GM18508 (cell line): ENCODE measurements at regions not wholly inside any gene's neighbourhood (a gene's known extent, or its start where the extent isn't known, plus 50 kb on each side); places are given as distances from the start of the nearest gene placed in this dataset.

ENCODE experiments used
- ATAC-seq: cut with Tn5 transposase; IDR thresholded peaks from one replicate; pipeline ENCODE4 v1.9.1; 2021; ENCODE audit warnings: moderate number of reproducible peaks; ENCODE audit not compliant: insufficient read depth, unreplicated experiment

- no peak for ATAC-seq
Observed at GRCh38 chr21:26784974-26785373, 60.2 kb downstream of the ADAMTS1 start.

- ATAC-seq, result no peak
Observed at GRCh38 chr21:26783466-26784195, 61.6 kb downstream of the ADAMTS1 start.

GRCh38 chr21:26782747-26783146, 62.5 kb downstream of the ADAMTS1 start:
- ATAC-seq, result no peak

- no peak for ATAC-seq
Observed at GRCh38 chr21:26782331-26782730, 62.9 kb downstream of the ADAMTS1 start.

DNA sequence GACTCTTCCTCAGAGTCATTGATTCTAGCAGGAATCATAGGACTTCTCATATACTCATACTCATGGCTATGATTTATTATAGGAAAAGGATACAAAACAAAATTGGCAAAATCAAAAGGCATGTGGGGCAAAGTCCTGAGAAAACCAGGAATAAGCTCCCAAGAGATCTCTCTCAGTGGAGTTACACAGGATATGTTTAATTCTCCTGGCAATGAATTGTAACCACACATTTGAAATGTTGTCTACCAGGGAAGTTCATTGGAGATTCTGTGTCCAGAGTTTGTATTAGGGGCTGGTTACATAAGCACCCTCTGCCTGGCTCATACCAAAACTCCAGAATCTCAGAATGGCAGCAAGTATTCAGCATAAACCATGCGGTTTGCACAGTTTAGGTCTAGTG, 63.9 kb downstream of the ADAMTS1 start:
- ATAC-seq, result no peak

DNA sequence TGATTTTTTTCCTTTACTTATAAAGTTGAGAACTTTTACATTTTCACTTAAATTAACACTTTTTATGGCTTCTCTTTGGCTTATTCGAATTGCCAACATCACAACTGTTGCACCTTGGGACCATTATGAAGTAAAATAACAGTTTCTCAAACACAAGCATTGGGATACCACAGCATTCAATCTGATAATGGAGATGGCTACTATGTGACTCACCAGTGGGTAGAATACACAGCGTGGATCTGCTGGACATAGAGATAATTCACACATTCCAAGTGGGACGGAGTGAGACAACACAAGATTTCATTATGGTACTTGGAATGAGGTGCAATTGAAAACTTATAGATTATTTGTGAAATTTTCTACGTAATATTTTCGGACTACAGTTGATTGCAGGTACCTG, 68.0 kb downstream of the ADAMTS1 start:
- ATAC-seq, result no peak

GRCh38 chr21:26776310-26777021, 68.7 kb downstream of the ADAMTS1 start:
- ATAC-seq, result no peak

- no peak for ATAC-seq
Observed at GRCh38 chr21:26773058-26773457, 72.2 kb downstream of the ADAMTS1 start.

DNA sequence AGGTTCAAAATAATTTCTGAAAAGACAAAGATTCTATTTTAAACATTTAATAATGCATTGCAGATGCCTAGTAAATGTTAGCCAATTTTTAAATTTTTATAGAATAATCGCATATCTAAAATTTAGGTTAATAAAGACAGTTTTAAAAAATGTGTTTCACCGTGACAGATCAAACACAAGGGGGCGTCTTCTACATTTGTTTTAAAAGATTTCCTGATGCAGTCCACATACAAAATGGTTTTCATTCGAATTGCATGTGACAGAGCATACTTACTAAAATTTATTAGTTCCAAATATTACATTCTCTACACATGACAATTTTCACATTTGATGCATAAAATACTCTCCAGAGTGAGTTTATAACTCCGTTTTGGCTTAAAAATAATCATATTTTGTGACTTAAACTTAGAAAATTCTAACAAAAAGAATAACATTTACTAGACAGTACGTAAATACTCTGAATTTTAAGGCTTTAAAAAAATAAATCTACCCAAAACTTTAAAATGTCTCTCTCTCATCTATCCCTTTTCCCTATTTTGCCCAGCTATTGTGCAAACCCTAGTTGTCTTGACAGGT, 75.5 kb downstream of the ADAMTS1 start:
- no peak for ATAC-seq

DNA sequence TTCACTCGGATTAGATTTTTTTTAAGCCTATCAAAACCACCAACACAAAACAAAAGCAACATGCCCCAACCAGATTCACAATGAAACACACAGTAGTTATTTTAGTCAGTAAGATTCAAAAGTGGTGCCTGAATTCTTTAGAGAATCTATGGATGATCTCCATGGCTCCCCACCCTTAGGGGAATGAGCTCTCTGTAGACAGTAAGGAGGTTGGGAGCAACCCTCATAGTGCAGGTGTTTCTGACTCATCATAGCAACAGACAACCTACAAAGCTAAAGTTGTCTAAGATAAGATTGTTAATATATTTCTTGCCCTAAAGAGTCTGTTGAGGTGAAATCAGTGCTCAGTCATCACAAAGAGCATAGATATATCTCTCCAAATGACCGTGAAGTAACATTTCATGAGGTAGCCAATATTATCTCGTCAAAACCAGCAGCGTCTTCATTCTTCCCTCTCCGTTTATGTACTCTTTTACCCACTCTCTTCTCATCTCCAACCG, 78.3 kb downstream of the ADAMTS1 start:
- ATAC-seq, result no peak

GRCh38 chr21:26761174-26761915, 83.9 kb downstream of the ADAMTS1 start:
- ATAC-seq, result no peak

DNA sequence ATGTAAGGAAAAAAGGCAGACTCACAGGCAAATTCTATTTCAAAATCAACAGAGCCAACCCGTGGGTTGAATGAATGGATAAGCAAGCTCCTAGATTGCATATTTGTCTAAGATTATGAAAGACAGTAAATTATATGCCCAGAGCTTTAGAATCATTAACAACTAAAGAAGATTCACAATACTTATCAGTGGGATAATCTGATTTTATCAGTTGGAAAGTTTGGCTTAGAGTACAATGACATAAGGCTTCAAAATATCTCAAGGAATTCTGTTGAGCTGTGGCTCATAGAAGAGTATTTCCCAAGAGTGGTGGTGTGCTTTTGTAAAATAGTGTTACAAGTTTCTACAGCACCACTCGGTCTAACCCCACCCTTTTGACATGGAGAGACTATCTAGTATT, 85.5 kb downstream of the ADAMTS1 start:
- no peak for ATAC-seq

GRCh38 chr21:26758083-26758880, 86.9 kb downstream of the ADAMTS1 start:
- no peak for ATAC-seq

DNA sequence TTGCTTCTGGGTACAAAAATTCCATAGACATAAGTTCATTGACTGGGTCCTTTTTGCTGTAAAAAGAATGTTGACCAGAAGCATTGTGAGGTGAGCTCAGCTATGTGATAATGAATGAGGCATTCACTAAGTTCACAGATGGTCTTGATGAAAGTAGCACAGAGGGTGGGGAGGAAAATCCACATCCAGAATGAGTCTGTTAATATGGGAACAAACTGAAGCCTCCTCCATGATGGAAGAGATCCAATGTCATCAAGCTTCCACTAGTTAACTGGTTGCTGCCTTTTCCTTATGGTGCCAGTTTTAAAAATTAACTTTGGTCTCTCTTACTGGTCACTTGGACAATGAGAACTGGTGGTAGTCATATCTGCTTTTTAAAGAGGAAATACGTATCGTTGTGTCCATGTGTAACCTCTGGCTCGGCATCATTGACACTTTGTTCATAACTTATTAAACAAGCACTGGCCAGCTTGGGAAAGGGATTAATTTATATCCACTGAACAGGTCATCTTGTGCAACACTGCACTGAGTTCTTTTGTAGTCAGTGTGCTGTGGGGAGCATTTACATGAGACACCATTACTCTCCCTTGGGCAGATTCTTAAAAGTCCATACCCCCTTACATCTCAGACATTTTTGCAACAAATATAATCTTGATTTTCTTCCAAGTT, 88.6 kb downstream of the ADAMTS1 start:
- no peak for ATAC-seq

- no peak for ATAC-seq
Observed at GRCh38 chr21:26754853-26755252, 90.4 kb downstream of the ADAMTS1 start.

GRCh38 chr21:26753822-26754221, 91.4 kb downstream of the ADAMTS1 start:
- ATAC-seq, result no peak

DNA sequence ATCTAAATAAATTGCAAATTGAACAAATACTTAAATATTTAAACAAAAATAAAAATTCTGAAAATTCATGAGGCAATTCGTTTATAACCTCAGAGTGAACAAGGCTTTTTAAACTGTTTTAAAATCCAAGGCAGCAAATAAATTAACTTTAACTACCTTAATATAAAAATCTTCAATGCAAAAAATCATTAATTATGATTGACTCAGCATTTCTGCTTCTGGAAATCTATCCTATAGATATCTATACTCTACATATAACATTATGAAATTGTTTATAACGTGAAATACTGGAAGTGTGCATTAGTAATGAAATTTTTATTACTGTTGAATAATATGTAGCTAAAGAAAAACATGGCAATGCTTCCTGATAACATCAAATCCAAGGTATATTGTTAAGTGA, 92.4 kb downstream of the ADAMTS1 start:
- ATAC-seq, result no peak

DNA sequence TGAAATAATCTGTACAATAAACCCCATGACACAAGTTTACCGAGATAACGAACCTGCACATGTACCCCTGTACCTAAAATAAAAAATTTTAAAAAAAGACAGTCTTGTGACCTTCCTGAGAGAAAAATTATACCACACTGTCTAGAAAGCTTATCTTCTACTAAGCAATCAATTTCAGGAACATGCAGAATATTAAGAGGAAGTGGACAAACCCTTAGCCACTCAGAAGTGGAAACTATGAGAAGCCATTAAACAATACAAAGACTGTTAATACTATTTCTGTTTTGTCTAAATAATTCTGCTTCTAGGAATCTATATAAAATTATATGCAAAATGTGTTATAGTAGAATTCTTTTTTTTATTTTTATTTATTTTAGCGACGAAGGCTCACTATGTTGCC, 93.9 kb downstream of the ADAMTS1 start:
- no peak for ATAC-seq

DNA sequence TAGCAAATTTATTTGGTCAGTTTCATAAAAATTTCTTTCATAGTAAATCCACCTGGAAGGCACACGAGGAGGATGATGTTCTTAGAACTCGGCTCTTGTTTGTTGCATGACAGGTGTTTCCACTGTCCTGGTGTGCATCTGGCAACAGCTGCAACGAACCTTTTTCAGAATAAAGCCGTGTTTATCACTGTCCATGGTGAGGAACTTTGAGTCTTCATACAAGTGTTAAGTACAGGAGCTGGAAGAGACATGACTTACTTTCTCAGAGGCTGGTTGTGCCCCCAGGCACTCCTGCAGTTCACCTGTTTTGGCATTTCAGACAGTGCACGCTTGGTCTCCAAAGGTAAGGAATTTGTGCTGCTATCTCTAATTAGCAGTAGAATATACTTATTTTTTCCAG, 97.1 kb downstream of the ADAMTS1 start:
- ATAC-seq, result no peak
